GM23338 (cell line): ENCODE measurements at regions not wholly inside any gene's neighbourhood (a gene's known extent, or its start where the extent isn't known, plus 50 kb on each side); places are given as distances from the start of the nearest gene placed in this dataset.

Source experiments
- ATAC-seq: fragments of 200-7000 bp; cut with Tn5 transposase; 3 replicates; pipeline ENCODE4 v1.9.1; 2020
- DNase-seq: peaks from one replicate; pipeline ENCODE4 v3.0.0-alpha.2; 2015; ENCODE audit warnings: low spot score
- H2AFZ ChIP-seq: fragments of 200-600 bp; sonication (generic); 2 replicates; pipeline ENCODE4 v1.8.0; 2016; ENCODE audit warnings: antibody characterized with exemption, mild to moderate bottlenecking, moderate library complexity
- H3F3A ChIP-seq: fragments of 200-600 bp; sonication (generic); replicated peaks from 2 replicates; pipeline ENCODE4 v1.8.0; 2017; ENCODE audit warnings: antibody characterized with exemption, mixed run types, low read depth
- H3K27ac ChIP-seq: fragments of 200-600 bp; sonication (generic); 2 replicates; pipeline ENCODE4 v1.6.1; 2016; ENCODE audit warnings: low read depth
- H3K27me3 ChIP-seq: fragments of 200-600 bp; sonication (generic); 2 replicates; pipeline ENCODE4 v1.8.0; 2016; ENCODE audit warnings: mild to moderate bottlenecking, mixed run types, moderate library complexity; ENCODE audit not compliant: insufficient read depth
- H3K36me3 ChIP-seq: fragments of 200-600 bp; sonication (generic); 2 replicates; pipeline ENCODE4 v1.8.0; 2016; ENCODE audit warnings: mild to moderate bottlenecking; ENCODE audit not compliant: insufficient read depth
- H3K4me1 ChIP-seq: fragments of 200-600 bp; sonication (generic); 2 replicates; pipeline ENCODE4 v1.8.0; 2016; ENCODE audit warnings: mild to moderate bottlenecking, moderate library complexity; ENCODE audit not compliant: insufficient read depth
- H3K4me2 ChIP-seq: fragments of 200-600 bp; sonication (generic); 2 replicates; pipeline ENCODE4 v1.7.1; 2017; ENCODE audit warnings: mixed run types
- H3K4me3 ChIP-seq: fragments of 200-600 bp; sonication (generic); 2 replicates; pipeline ENCODE4 v1.6.1; 2016; ENCODE audit warnings: mixed run types
- H3K79me2 ChIP-seq: fragments of 200-600 bp; sonication (generic); replicated peaks from 2 replicates; pipeline ENCODE4 v1.8.0; 2017; ENCODE audit warnings: mild to moderate bottlenecking; ENCODE audit not compliant: insufficient read depth
- H3K9me2 ChIP-seq: fragments of 200-600 bp; sonication (generic); 2 replicates; pipeline ENCODE4 v1.8.0; 2017; ENCODE audit not compliant: insufficient read depth
- H4K20me1 ChIP-seq: fragments of 200-600 bp; sonication (generic); replicated peaks from 2 replicates; pipeline ENCODE4 v1.8.0; 2017; ENCODE audit warnings: mild to moderate bottlenecking; ENCODE audit not compliant: insufficient read depth
- H3K27ac Mint-ChIP-seq: 2 replicates; pipeline ENCODE4 v1.8.0; 2020; ENCODE audit warnings: inconsistent platforms, mild to moderate bottlenecking, moderate library complexity, mixed read lengths
- H3K27me3 Mint-ChIP-seq: 3 replicates; pipeline ENCODE4 v1.8.0; 2022; ENCODE audit warnings: low read depth, mild to moderate bottlenecking, moderate library complexity, mixed read lengths, inconsistent platforms; ENCODE audit not compliant: insufficient read depth, poor library complexity
- H3K36me3 Mint-ChIP-seq: 3 replicates; pipeline ENCODE4 v1.8.0; 2021; ENCODE audit warnings: low read depth, mild to moderate bottlenecking, inconsistent platforms, moderate library complexity, mixed read lengths
- H3K4me1 Mint-ChIP-seq: 3 replicates; pipeline ENCODE4 v1.8.0; 2020; ENCODE audit warnings: mild to moderate bottlenecking, inconsistent platforms, mixed read lengths
- H3K4me3 Mint-ChIP-seq: 3 replicates; pipeline ENCODE4 v1.8.0; 2021; ENCODE audit warnings: moderate library complexity, mild to moderate bottlenecking, inconsistent platforms, mixed read lengths
- H3K9me3 Mint-ChIP-seq: 3 replicates; pipeline ENCODE4 v1.8.0; 2020; ENCODE audit warnings: moderate library complexity, mild to moderate bottlenecking, inconsistent platforms, mixed read lengths
- CREB1 ChIP-seq: fragments of 250-450 bp; sonication (Bioruptor Pico); IDR thresholded peaks from 2 replicates; pipeline ENCODE4 v1.5.0; 2020; ENCODE audit warnings: low read depth, mild to moderate bottlenecking, moderate library complexity
- CTCF ChIP-seq, 2 experiments: fragments of 200-600 bp in 1 of 2; sonication (generic) in 1 of 2; conservative IDR thresholded peaks; 2 replicates each; pipeline versions ENCODE4 v1.5.1 to v1.6.1; 2016 to 2017; ENCODE audit warnings: antibody characterized with exemption in 2 of 2, low read depth in 2 of 2, mild to moderate bottlenecking in 2 of 2, moderate library complexity in 1 of 2
- ETS1 ChIP-seq: IDR thresholded peaks from 2 replicates; pipeline ENCODE4 v1.6.1; 2016; ENCODE audit warnings: antibody characterized with exemption
- EZH2 ChIP-seq: fragments of 200-600 bp; sonication (generic); IDR thresholded peaks from one replicate; pipeline ENCODE4 v1.8.0; 2017; ENCODE audit warnings: antibody characterized with exemption, mild to moderate bottlenecking, low read depth; ENCODE audit not compliant: unreplicated experiment
- EZH2phosphoT487 ChIP-seq: fragments of 200-600 bp; sonication (generic); IDR thresholded peaks from one replicate; pipeline ENCODE4 v1.8.1; 2018; ENCODE audit warnings: antibody characterized with exemption; ENCODE audit not compliant: unreplicated experiment
- JUNB ChIP-seq: IDR thresholded peaks from one replicate; pipeline ENCODE4 v1.6.1; 2016; ENCODE audit warnings: antibody characterized with exemption; ENCODE audit not compliant: unreplicated experiment
- NANOG ChIP-seq: IDR thresholded peaks from 2 replicates; pipeline ENCODE4 v1.6.1; 2016; ENCODE audit warnings: antibody characterized with exemption, borderline replicate concordance
- POLR2AphosphoS5 ChIP-seq: IDR thresholded peaks from 2 replicates; pipeline ENCODE4 v1.6.1; 2016; ENCODE audit warnings: antibody characterized with exemption, low read depth
- REST ChIP-seq: IDR thresholded peaks from one replicate; pipeline ENCODE4 v1.6.1; 2018; ENCODE audit warnings: antibody characterized with exemption; ENCODE audit not compliant: unreplicated experiment
- STAT1 ChIP-seq: IDR thresholded peaks from one replicate; pipeline ENCODE4 v1.6.1; 2016; ENCODE audit warnings: antibody characterized with exemption; ENCODE audit not compliant: unreplicated experiment
- ZNF114 ChIP-seq: fragments of 250-450 bp; sonication (Bioruptor Pico); IDR thresholded peaks from 2 replicates; pipeline ENCODE4 v1.5.0; 2020; ENCODE audit warnings: mild to moderate bottlenecking, moderate library complexity
- ZNF331 ChIP-seq: fragments of 250-450 bp; sonication (Bioruptor Pico); IDR thresholded peaks from 2 replicates; pipeline ENCODE4 v1.5.0; 2020; ENCODE audit warnings: low read depth, mild to moderate bottlenecking, moderate library complexity
- ZNF462 ChIP-seq: fragments of 250-450 bp; sonication (Bioruptor Pico); IDR thresholded peaks from 2 replicates; pipeline ENCODE4 v1.5.0; 2020; ENCODE audit warnings: mild to moderate bottlenecking, moderate library complexity

- peaks cover 15% of the 10 kb centered on the region for H3K9me2 ChIP-seq
- H3F3A ChIP-seq = no peaks in the 10 kb centered on the region
- H2AFZ ChIP-seq = no peak overlapping the region
- no peak overlapping the region for H3K27ac ChIP-seq
- TF ChIP-seq JUNB = no peak
- TF ChIP-seq POLR2AphosphoS5 = no peak
- TF ChIP-seq STAT1 = no peak
- no peak for TF ChIP-seq ZNF462
- no peak for TF ChIP-seq ZNF114 (CRISPR knock-in tag)
- TF ChIP-seq NANOG = no peak
- no peak for TF ChIP-seq ETS1
- no peak for TF ChIP-seq EZH2
- no peak for TF ChIP-seq EZH2phosphoT487
- TF ChIP-seq CTCF (conservative IDR thresholded peaks at IDR 0.05; ENCODE audit: low read depth in 2 of 2) = no peak
- no peak for TF ChIP-seq ZNF331 (CRISPR knock-in tag)
- TF ChIP-seq CREB1 (CRISPR knock-in tag) = no peak
- no peak for TF ChIP-seq REST
- H4K20me1 ChIP-seq = no peaks in the 10 kb centered on the region
- no peaks in the 10 kb centered on the region for H3K27me3 ChIP-seq
- Mint-ChIP-seq H3K4me1 (no peaks in the 10 kb centered on the region), H3K27me3 (no peaks in the 10 kb centered on the region), H3K4me3 (no peak overlapping the region), H3K27ac (no peak overlapping the region), H3K36me3 (peaks cover 3% of the 10 kb centered on the region; the same call in 1 of the 3 replicates), H3K9me3 (no peaks in the 10 kb centered on the region)
- no peaks in the 10 kb centered on the region for H3K79me2 ChIP-seq
- no peak for ATAC-seq
- H3K4me3 ChIP-seq = no peak overlapping the region
- H3K36me3 ChIP-seq = no peaks in the 10 kb centered on the region
- peaks cover 4% of the 10 kb centered on the region; the same call in 1 of the 2 replicates for H3K4me1 ChIP-seq
- DNase-seq = no peak
- no peak overlapping the region for H3K4me2 ChIP-seq
Measured at GRCh38 chr2:84281510-84281909, 177.6 kb downstream of the SUCLG1 start.
